IPS-18a (cell line): ENCODE measurements at regions not wholly inside any gene's neighbourhood (a gene's known extent, or its start where the extent isn't known, plus 50 kb on each side); places are given as distances from the start of the nearest gene placed in this dataset.
"Not testable (repeated sequence)": the region's sequence is repeated elsewhere in the genome, so short reads cannot be mapped to it uniquely, and the experiment has no call there.

ENCODE experiments used
- H3K27ac ChIP-seq: one replicate; pipeline ENCODE4 v1.5.1; 2013; ENCODE audit warnings: low read length
- H3K27me3 ChIP-seq: one replicate; pipeline ENCODE4 v1.6.1; 2013; ENCODE audit warnings: mild to moderate bottlenecking, low read length; ENCODE audit not compliant: control insufficient read depth, insufficient read depth
- H3K36me3 ChIP-seq: one replicate; pipeline ENCODE4 v1.6.1; 2013; ENCODE audit warnings: low read depth, low read length; ENCODE audit not compliant: control insufficient read depth
- H3K4me1 ChIP-seq: one replicate; pipeline ENCODE4 v1.6.1; 2013; ENCODE audit warnings: low read depth, low read length; ENCODE audit not compliant: control insufficient read depth
- H3K4me3 ChIP-seq: one replicate; pipeline ENCODE4 v1.5.1; 2013; ENCODE audit warnings: low read length
- H3K9ac ChIP-seq: one replicate; pipeline ENCODE4 v1.6.1; 2013; ENCODE audit warnings: mild to moderate bottlenecking, low read length, moderate library complexity
- H3K9me3 ChIP-seq: one replicate; pipeline ENCODE4 v1.6.1; 2013; ENCODE audit warnings: low read depth, low read length; ENCODE audit not compliant: control insufficient read depth

DNA sequence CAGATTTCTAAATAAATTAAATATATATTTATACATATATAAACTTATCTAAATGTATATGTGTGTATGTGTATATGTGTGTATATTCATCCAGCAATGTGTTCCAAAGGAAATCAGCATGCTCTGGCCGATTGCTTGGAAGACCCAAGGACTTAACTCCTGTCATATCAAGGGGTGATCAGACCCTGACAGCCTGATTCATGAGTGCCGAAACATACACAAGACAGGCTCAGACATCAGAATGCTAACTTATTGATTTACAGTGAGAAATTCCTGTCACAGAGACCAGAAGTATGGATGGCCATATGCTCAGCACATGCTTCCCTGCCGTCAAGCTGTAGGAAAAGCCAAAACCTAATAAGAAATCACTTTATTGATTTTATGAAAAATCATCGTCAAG, 545.1 kb upstream of the NR5A2 start:
- Histone ChIP-seq H3K36me3 (no peaks in the 10 kb centered on the region), H3K9me3 (no peaks in the 10 kb centered on the region), H3K4me1 (no peaks in the 10 kb centered on the region), H3K27me3 (no peaks in the 10 kb centered on the region), H3K9ac (no peak overlapping the region), H3K4me3 (no peak overlapping the region), H3K27ac (no peak overlapping the region)

- Histone ChIP-seq H3K4me3 (no peak overlapping the region), H3K27me3 (no peaks in the 10 kb centered on the region), H3K4me1 (peaks cover 13% of the 10 kb centered on the region), H3K9me3 (no peaks in the 10 kb centered on the region), H3K27ac (no peak overlapping the region), H3K9ac (no peak overlapping the region), H3K36me3 (no peaks in the 10 kb centered on the region)
Measured at GRCh38 chr1:199489594-199489993, 537.9 kb upstream of the NR5A2 start.

DNA sequence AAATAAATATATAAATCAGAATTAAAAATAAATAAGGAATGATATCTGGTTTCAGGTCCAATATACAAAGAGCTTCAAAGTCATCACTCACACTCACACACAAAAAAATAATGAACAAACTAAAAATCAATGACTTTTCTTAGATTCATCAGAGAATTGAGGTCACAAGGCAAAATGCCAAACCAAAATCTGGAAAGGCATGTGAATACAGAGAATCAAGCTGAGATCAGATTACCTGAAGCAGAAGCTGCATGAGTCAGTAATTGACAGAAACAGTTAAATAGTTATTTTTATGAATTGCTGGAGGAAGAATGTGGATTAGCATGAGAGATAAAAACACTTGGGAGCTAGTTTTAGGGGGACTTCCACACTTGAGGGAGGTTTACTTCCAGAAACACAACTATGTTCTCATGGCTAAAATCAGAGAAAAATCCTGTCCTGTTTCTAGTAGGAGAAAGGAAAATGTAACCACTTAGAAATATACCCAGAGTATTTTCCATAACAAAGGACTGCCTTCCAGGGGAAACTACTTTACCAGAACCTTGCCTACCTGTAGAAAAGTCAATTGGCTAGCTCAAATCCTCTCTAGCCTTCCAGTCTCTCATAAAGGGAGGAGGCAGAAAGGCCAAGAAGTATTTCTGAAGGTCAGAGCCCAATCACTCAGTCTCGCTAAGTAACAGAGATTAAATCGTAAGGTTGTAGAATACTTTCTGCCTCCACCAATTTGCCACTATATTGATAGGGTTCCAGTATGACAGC, 536.6 kb upstream of the NR5A2 start:
- peaks cover 13% of the 10 kb centered on the region for H3K4me1 ChIP-seq
- H3K9ac ChIP-seq = no peak overlapping the region
- no peaks in the 10 kb centered on the region for H3K27me3 ChIP-seq
- H3K9me3 ChIP-seq = peaks cover 4% of the 10 kb centered on the region
- no peaks in the 10 kb centered on the region for H3K36me3 ChIP-seq
- no peak overlapping the region for H3K27ac ChIP-seq
- H3K4me3 ChIP-seq = peak overlapping the region; percentile 13

GRCh38 chr1:199495432-199495831, 532.1 kb upstream of the NR5A2 start:
- H3K9ac ChIP-seq = no peak overlapping the region
- H3K27ac ChIP-seq = no peak overlapping the region
- no peaks in the 10 kb centered on the region for H3K27me3 ChIP-seq
- no peaks in the 10 kb centered on the region for H3K36me3 ChIP-seq
- peaks cover 4% of the 10 kb centered on the region for H3K9me3 ChIP-seq
- H3K4me3 ChIP-seq = no peak overlapping the region
- peaks cover 13% of the 10 kb centered on the region for H3K4me1 ChIP-seq

- H3K4me3 ChIP-seq, H3K27ac ChIP-seq, H3K9me3 ChIP-seq, H3K4me1 ChIP-seq, H3K27me3 ChIP-seq, H3K36me3 ChIP-seq, H3K9ac ChIP-seq: not testable (repeated sequence)
Measured at GRCh38 chr1:199498802-199499201, 528.7 kb upstream of the NR5A2 start.

- H3K27ac ChIP-seq = no peak overlapping the region
- H3K9me3 ChIP-seq = no peaks in the 10 kb centered on the region
- H3K4me1 ChIP-seq = peaks cover 9% of the 10 kb centered on the region
- no peaks in the 10 kb centered on the region for H3K27me3 ChIP-seq
- H3K9ac ChIP-seq = no peak overlapping the region
- H3K4me3 ChIP-seq = no peak overlapping the region
- H3K36me3 ChIP-seq = no peaks in the 10 kb centered on the region
Measured at GRCh38 chr1:199508072-199508471, 519.4 kb upstream of the NR5A2 start.

GRCh38 chr1:199508653-199509052, 518.9 kb upstream of the NR5A2 start:
- H3K27ac ChIP-seq = no peak overlapping the region
- no peaks in the 10 kb centered on the region for H3K36me3 ChIP-seq
- H3K4me1 ChIP-seq = peaks cover 9% of the 10 kb centered on the region
- no peaks in the 10 kb centered on the region for H3K27me3 ChIP-seq
- H3K9me3 ChIP-seq = no peaks in the 10 kb centered on the region
- no peak overlapping the region for H3K4me3 ChIP-seq
- no peak overlapping the region for H3K9ac ChIP-seq

DNA sequence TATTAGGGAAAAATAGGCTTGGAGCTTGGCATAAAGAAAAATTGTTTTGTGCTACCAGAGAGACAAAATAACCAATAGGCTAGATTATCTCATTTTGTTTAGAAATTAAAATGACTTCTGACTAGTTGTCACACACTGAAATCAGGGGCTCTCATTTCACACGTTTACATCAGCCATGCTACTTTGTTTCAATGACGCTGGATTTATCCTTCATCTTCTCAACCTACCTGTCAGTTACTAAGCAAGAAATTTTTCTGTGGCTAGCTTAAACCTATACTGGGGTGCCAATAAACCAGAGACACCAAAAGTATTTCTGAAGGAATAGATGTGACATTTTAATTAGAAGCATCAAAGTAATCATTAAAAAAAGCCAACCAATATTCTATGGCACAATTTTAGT, 518.1 kb upstream of the NR5A2 start:
- peaks cover 9% of the 10 kb centered on the region for H3K4me1 ChIP-seq
- H3K4me3 ChIP-seq = no peak overlapping the region
- H3K9ac ChIP-seq = no peak overlapping the region
- H3K36me3 ChIP-seq = no peaks in the 10 kb centered on the region
- no peaks in the 10 kb centered on the region for H3K27me3 ChIP-seq
- H3K27ac ChIP-seq = no peak overlapping the region
- no peaks in the 10 kb centered on the region for H3K9me3 ChIP-seq

DNA sequence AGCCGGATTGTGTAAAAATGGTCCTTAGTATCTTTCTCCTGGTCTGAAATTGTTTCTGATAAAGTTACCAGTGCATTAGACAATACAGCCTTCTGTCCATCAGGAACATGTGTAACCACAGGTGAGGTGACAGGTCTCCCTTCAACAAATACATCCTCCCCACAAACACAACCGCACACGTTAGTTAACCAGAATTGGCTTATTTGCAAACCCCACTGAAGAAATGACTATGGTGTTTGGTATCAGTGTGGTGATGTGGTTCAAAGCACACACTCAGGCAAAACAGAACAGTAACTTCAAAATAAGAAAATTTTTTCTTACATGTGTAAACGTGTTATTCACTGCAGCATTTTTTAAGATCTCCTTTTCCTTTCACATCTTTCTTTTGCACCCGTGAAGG, 517.2 kb upstream of the NR5A2 start:
- no peaks in the 10 kb centered on the region for H3K27me3 ChIP-seq
- no peak overlapping the region for H3K4me3 ChIP-seq
- H3K36me3 ChIP-seq = no peaks in the 10 kb centered on the region
- peaks cover 9% of the 10 kb centered on the region for H3K4me1 ChIP-seq
- no peaks in the 10 kb centered on the region for H3K9me3 ChIP-seq
- H3K27ac ChIP-seq = no peak overlapping the region
- H3K9ac ChIP-seq = no peak overlapping the region

GRCh38 chr1:199512037-199512710, 515.3 kb upstream of the NR5A2 start:
- H3K9me3 ChIP-seq = no peaks in the 10 kb centered on the region
- no peaks in the 10 kb centered on the region for H3K36me3 ChIP-seq
- H3K4me1 ChIP-seq = peaks cover 12% of the 10 kb centered on the region
- no peak overlapping the region for H3K27ac ChIP-seq
- H3K9ac ChIP-seq = no peak overlapping the region
- H3K27me3 ChIP-seq = no peaks in the 10 kb centered on the region
- H3K4me3 ChIP-seq = no peak overlapping the region

GRCh38 chr1:199515261-199515660, 512.2 kb upstream of the NR5A2 start:
- Histone ChIP-seq H3K9me3 (no peaks in the 10 kb centered on the region), H3K36me3 (no peaks in the 10 kb centered on the region), H3K4me1 (peaks cover 12% of the 10 kb centered on the region)

GRCh38 chr1:199522338-199522737, 505.2 kb upstream of the NR5A2 start:
- Histone ChIP-seq H3K9ac (no peak overlapping the region), H3K27me3 (no peaks in the 10 kb centered on the region), H3K9me3 (no peaks in the 10 kb centered on the region), H3K4me3 (no peak overlapping the region), H3K36me3 (no peaks in the 10 kb centered on the region), H3K27ac (no peak overlapping the region), H3K4me1 (no peaks in the 10 kb centered on the region)

More at GRCh38 chr1:199515261-199515660, 512.2 kb upstream of the NR5A2 start:
- Histone ChIP-seq H3K9ac (no peak overlapping the region), H3K4me3 (no peak overlapping the region), H3K27ac (no peak overlapping the region), H3K27me3 (no peaks in the 10 kb centered on the region)
